IMR-90 (cell line): ENCODE measurements at regions not wholly inside any gene's neighbourhood (a gene's known extent, or its start where the extent isn't known, plus 50 kb on each side); places are given as distances from the start of the nearest gene placed in this dataset.

Experiments used
- ATAC-seq: fragments of 200-7000 bp; cut with Tn5 transposase; 2 replicates; pipeline ENCODE4 v1.9.1; 2020; ENCODE audit warnings: low read depth, mild to moderate bottlenecking, moderate library complexity
- BruUV-seq: library from RNA; stranded (reverse); fragments of 400-500 nt; replicated peaks from 2 replicates; lab custom pipeline; 2021; lab: Mats Ljungman, UMichigan
- CTCF ChIA-PET: fragments of 300-600 bp; formaldehyde crosslinking; extraction: SDS; loops from one replicate; lab custom pipeline; 2021; ENCODE audit warnings: antibody characterized with exemption; lab: Yijun Ruan, JAX
- POLR2A ChIA-PET: fragments of 300-600 bp; sonication (Branson Sonifier 250); formaldehyde crosslinking; loops from one replicate; lab custom pipeline; 2022; ENCODE audit warnings: antibody characterized with exemption; ENCODE audit not compliant: unreplicated experiment; lab: Charles Lee
- DNase-seq: peaks from one replicate; pipeline ENCODE4 v3.0.0; 2013
- H2AFZ ChIP-seq: replicated peaks from 2 replicates; pipeline ENCODE3; 2013; ENCODE audit warnings: low read length, mild to moderate bottlenecking; ENCODE audit not compliant: poor library complexity
- H2AK5ac ChIP-seq: 2 replicates; pipeline ENCODE4 v1.6.1; 2013; ENCODE audit warnings: low read depth, low read length, inconsistent platforms
- H2AK9ac ChIP-seq: replicated peaks from 2 replicates; pipeline ENCODE3; 2013; ENCODE audit warnings: mild to moderate bottlenecking, low read depth, low read length, moderate library complexity; ENCODE audit not compliant: poor library complexity
- H2BK120ac ChIP-seq: 2 replicates; pipeline ENCODE4 v1.6.1; 2013; ENCODE audit warnings: low read depth, low read length, inconsistent platforms
- H2BK15ac ChIP-seq: 3 replicates; pipeline ENCODE4 v1.6.1; 2013; ENCODE audit warnings: low read depth, low read length, inconsistent platforms
- H2BK20ac ChIP-seq: 2 replicates; pipeline ENCODE4 v1.6.1; 2013; ENCODE audit warnings: low read depth, mild to moderate bottlenecking, inconsistent platforms, low read length, moderate library complexity
- H2BK5ac ChIP-seq: 2 replicates; pipeline ENCODE4 v1.6.1; 2013; ENCODE audit warnings: mild to moderate bottlenecking, low read depth, low read length, inconsistent platforms; ENCODE audit not compliant: poor library complexity, severe bottlenecking
- H3K14ac ChIP-seq: replicated peaks from 2 replicates; pipeline ENCODE4 v1.6.1; 2013; ENCODE audit warnings: low read depth, low read length, inconsistent platforms
- H3K18ac ChIP-seq: 2 replicates; pipeline ENCODE4 v1.6.1; 2013; ENCODE audit warnings: low read depth, low read length, control low read depth
- H3K23ac ChIP-seq: 2 replicates; pipeline ENCODE4 v1.6.1; 2013; ENCODE audit warnings: low read depth, low read length, inconsistent platforms
- H3K27ac ChIP-seq: 2 replicates; pipeline ENCODE4 v1.5.1; 2013; ENCODE audit warnings: mild to moderate bottlenecking, control low read depth, low read length; ENCODE audit not compliant: insufficient read depth
- H3K27me3 ChIP-seq: 2 replicates; pipeline ENCODE4 v1.6.1; 2013; ENCODE audit warnings: low read length; ENCODE audit not compliant: control insufficient read depth, insufficient read depth
- H3K36me3 ChIP-seq: 2 replicates; pipeline ENCODE4 v1.6.1; 2013; ENCODE audit warnings: low read length, mixed read lengths; ENCODE audit not compliant: control insufficient read depth, insufficient read depth
- H3K4ac ChIP-seq: 2 replicates; pipeline ENCODE4 v1.6.1; 2013; ENCODE audit warnings: low read depth, low read length, inconsistent platforms
- H3K4me1 ChIP-seq: 2 replicates; pipeline ENCODE4 v1.6.1; 2013; ENCODE audit warnings: low read length, mixed read lengths; ENCODE audit not compliant: control insufficient read depth, insufficient read depth
- H3K4me2 ChIP-seq: 2 replicates; pipeline ENCODE4 v1.6.1; 2013; ENCODE audit warnings: low read depth, mild to moderate bottlenecking, control low read depth, low read length, moderate library complexity
- H3K4me3 ChIP-seq: 2 replicates; pipeline ENCODE4 v1.5.1; 2013; ENCODE audit warnings: low read depth, mild to moderate bottlenecking, control low read depth, low read length, moderate library complexity; ENCODE audit not compliant: insufficient read depth
- H3K56ac ChIP-seq: 2 replicates; pipeline ENCODE4 v1.6.1; 2013; ENCODE audit warnings: low read length, inconsistent platforms; ENCODE audit not compliant: insufficient read depth; ENCODE audit errors: extremely low read depth
- H3K79me1 ChIP-seq, 2 experiments: 2 replicates each; pipeline ENCODE4 v1.6.1; 2013; ENCODE audit warnings: low read length in 2 of 2, inconsistent platforms in 1 of 2, low read depth in 1 of 2
- H3K9ac ChIP-seq: 2 replicates; pipeline ENCODE4 v1.6.1; 2013; ENCODE audit warnings: low read depth, low read length, control low read depth
- H3K9me1 ChIP-seq: 2 replicates; pipeline ENCODE4 v1.6.1; 2013; ENCODE audit warnings: low read length, inconsistent platforms; ENCODE audit not compliant: insufficient read depth
- H3K9me3 ChIP-seq: 2 replicates; pipeline ENCODE4 v1.6.1; 2013; ENCODE audit warnings: low read length; ENCODE audit not compliant: control insufficient read depth, insufficient read depth
- H4K20me1 ChIP-seq: 2 replicates; pipeline ENCODE4 v1.6.1; 2013; ENCODE audit warnings: low read length, inconsistent platforms; ENCODE audit not compliant: insufficient read depth
- H4K5ac ChIP-seq: 2 replicates; pipeline ENCODE4 v1.6.1; 2013; ENCODE audit warnings: mild to moderate bottlenecking, low read depth, low read length, control low read depth
- H4K8ac ChIP-seq, 2 experiments: 2 replicates each; pipeline ENCODE4 v1.6.1; 2013; ENCODE audit warnings: low read depth in 2 of 2, low read length in 2 of 2, control low read depth in 1 of 2, inconsistent platforms in 1 of 2
- H4K91ac ChIP-seq: 2 replicates; pipeline ENCODE4 v1.6.1; 2013; ENCODE audit warnings: low read depth, low read length, inconsistent platforms; ENCODE audit not compliant: insufficient read depth
- CHD1 ChIP-seq: IDR thresholded peaks from 2 replicates; pipeline ENCODE4 v1.6.1; 2012; ENCODE audit warnings: low read depth, low read length, improper control_type of control experiment
- MXI1 ChIP-seq: IDR thresholded peaks from 2 replicates; pipeline ENCODE4 v1.6.1; 2012; ENCODE audit warnings: low read depth, mild to moderate bottlenecking, low read length, moderate library complexity, borderline replicate concordance
- RAD21 ChIP-seq: IDR thresholded peaks from 2 replicates; pipeline ENCODE4 v1.6.1; 2012; ENCODE audit warnings: low read length, improper control_type of control experiment
- RFX5 ChIP-seq: IDR thresholded peaks from 2 replicates; pipeline ENCODE4 v1.8.0; 2012; ENCODE audit warnings: low read depth, mild to moderate bottlenecking, low read length, moderate library complexity
- SMC3 ChIP-seq: fragments of 150-350 bp; IDR thresholded peaks from 2 replicates; pipeline ENCODE4 v1.6.1; 2016; ENCODE audit warnings: low read depth, mild to moderate bottlenecking, antibody characterized with exemption, low read length, moderate library complexity
- WGBS, 2 experiments: methylation state at CpG; one replicate each; pipeline versions ENCODE4 v1.1.5 to v1.1.7; 2013; ENCODE audit warnings: missing lambda C conversion rate in 2 of 2; ENCODE audit not compliant: insufficient read length in 1 of 2; ENCODE audit errors: extremely low coverage in 2 of 2; 5-methylcytosine and 5-hydroxymethylcytosine counted together
- dilution Hi-C: fragments of 300-500 bp; cut with HindIII; formaldehyde crosslinking; loops from one replicate; pipeline ENCODE4 v1.14.3; 2018; ENCODE audit warnings: low sequenced_read_pairs; ENCODE audit not compliant: unreplicated experiment
- in situ Hi-C: fragments of 300-500 bp; cut with MboI; formaldehyde crosslinking; loops from 3 replicates; pipeline ENCODE4 v1.14.3; 2019; ENCODE audit warnings: low sequenced_read_pairs, inconsistent platforms, mixed read lengths
- intact Hi-C: fragments of 100-400 bp; cut with micrococcal nuclease; formaldehyde crosslinking; loops from 2 replicates; pipeline ENCODE4 v1.10.0; 2022
- TF ChIP-seq, protein P1 (sequence below): fragments of 150-350 bp; IDR thresholded peaks from 2 replicates; pipeline ENCODE4 v1.6.1; 2017; ENCODE audit warnings: mild to moderate bottlenecking, antibody characterized with exemption, low read length, low read depth
- TF ChIP-seq, protein P2 (sequence below): conservative IDR thresholded peaks from 2 replicates; pipeline ENCODE4 v1.5.1; 2012; ENCODE audit warnings: mild to moderate bottlenecking, low read depth, low read length, improper control_type of control experiment

DNA sequence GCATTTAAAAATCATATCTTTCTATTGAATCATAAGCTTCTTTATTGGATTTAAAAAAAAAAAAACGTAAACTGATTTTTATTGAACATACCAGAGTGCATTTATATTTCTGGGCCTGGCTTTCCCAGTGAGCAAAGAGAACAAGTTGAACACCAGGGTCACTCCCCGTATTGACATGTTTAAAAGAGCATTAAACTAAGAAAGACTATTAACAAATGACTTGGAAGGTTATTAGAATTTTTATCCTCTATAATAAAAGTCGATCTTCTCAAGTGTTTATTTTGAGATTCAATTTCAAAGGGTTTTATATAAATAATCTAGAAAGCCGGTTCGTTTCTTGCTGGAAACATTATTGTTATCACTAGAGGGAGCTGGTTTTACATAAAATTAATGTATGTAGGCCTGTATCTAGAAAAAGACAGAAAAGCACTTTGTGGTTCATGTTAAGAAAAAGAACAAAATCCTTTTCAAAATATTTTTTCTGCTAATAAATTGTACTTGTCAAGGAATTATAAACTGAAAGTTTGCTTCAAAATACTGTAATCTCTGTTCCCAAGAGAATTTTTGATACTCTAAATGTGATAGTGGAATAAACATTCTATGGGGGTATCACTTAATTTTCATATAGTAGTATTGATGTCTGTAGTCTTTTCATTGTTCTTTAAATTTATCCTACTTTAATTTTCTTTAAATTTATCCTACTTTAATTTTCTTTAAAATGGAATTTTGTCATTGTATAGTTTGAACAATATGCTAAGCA lies 321.8 kb upstream of the MME start:
- no peak overlapping the region for H2BK5ac ChIP-seq
- DNase-seq (peak; percentile 70), ATAC-seq (peak; percentile 66)
- H4K8ac ChIP-seq = no peak overlapping the region; a peak in 1 of 4 replicates
- no peak overlapping the region for H3K4ac ChIP-seq
- H2AK5ac ChIP-seq = no peak overlapping the region
- H3K4me2 ChIP-seq = no peak overlapping the region
- no peaks in the 10 kb centered on the region for H3K9me1 ChIP-seq
- dilution Hi-C loops (no loop called here), in situ Hi-C loops (loop anchor here (25.0 kb wide), 1 partner anchor 954 kb away; no protein-coding TSS in a partner anchor), intact Hi-C loops (loop anchor here (1.0 to 10.0 kb wide), 7 partner anchors 144 to 944 kb away; no protein-coding TSS in a partner anchor)
- no peak overlapping the region for H3K18ac ChIP-seq
- no peak overlapping the region for H2AFZ ChIP-seq
- ChIA-PET POLR2A (no interaction called here), CTCF (interaction anchor here (0.5 to 1.8 kb wide), 7 partner anchors 11 to 577 kb away, joined by 3 to 5 read pairs (median 3); no protein-coding TSS in a partner anchor)
- no peak overlapping the region for H3K4me3 ChIP-seq
- H3K14ac ChIP-seq = no peak overlapping the region
- no peaks in the 10 kb centered on the region for H3K36me3 ChIP-seq
- H2AK9ac ChIP-seq = no peak overlapping the region
- no peak overlapping the region for H4K91ac ChIP-seq
- WGBS, 2 experiments = no CpG with 5 or more reads among the region's 5 CpGs
- H3K9ac ChIP-seq = no peak overlapping the region
- TF ChIP-seq RAD21 (peak; percentile 77), MXI1 (no peak), SMC3 (peak; percentile 79), CHD1 (no peak), RFX5 (no peak)
- TF ChIP-seq, protein P1, sequence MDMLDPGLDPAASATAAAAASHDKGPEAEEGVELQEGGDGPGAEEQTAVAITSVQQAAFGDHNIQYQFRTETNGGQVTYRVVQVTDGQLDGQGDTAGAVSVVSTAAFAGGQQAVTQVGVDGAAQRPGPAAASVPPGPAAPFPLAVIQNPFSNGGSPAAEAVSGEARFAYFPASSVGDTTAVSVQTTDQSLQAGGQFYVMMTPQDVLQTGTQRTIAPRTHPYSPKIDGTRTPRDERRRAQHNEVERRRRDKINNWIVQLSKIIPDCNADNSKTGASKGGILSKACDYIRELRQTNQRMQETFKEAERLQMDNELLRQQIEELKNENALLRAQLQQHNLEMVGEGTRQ = no peak
- TF ChIP-seq, protein P2, sequence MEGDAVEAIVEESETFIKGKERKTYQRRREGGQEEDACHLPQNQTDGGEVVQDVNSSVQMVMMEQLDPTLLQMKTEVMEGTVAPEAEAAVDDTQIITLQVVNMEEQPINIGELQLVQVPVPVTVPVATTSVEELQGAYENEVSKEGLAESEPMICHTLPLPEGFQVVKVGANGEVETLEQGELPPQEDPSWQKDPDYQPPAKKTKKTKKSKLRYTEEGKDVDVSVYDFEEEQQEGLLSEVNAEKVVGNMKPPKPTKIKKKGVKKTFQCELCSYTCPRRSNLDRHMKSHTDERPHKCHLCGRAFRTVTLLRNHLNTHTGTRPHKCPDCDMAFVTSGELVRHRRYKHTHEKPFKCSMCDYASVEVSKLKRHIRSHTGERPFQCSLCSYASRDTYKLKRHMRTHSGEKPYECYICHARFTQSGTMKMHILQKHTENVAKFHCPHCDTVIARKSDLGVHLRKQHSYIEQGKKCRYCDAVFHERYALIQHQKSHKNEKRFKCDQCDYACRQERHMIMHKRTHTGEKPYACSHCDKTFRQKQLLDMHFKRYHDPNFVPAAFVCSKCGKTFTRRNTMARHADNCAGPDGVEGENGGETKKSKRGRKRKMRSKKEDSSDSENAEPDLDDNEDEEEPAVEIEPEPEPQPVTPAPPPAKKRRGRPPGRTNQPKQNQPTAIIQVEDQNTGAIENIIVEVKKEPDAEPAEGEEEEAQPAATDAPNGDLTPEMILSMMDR = peak; percentile 68
- H4K5ac ChIP-seq = no peak overlapping the region
- no peak overlapping the region for H2BK20ac ChIP-seq
- H3K23ac ChIP-seq = no peak overlapping the region
- no peaks in the 10 kb centered on the region for H3K9me3 ChIP-seq
- no peaks in the 10 kb centered on the region for H4K20me1 ChIP-seq
- BruUV-seq = no TSS peak
- H3K27me3 ChIP-seq = no peaks in the 10 kb centered on the region
- H3K27ac ChIP-seq = no peak overlapping the region
- no peaks in the 10 kb centered on the region for H3K4me1 ChIP-seq
- H2BK120ac ChIP-seq = no peak overlapping the region
- H3K79me1 ChIP-seq = no peaks in the 10 kb centered on the region
- no peak overlapping the region for H3K56ac ChIP-seq
- H2BK15ac ChIP-seq = no peak overlapping the region
